Fibroblast of skin of left biceps (primary cell): ENCODE measurements at regions not wholly inside any gene's neighbourhood (a gene's known extent, or its start where the extent isn't known, plus 50 kb on each side); places are given as distances from the start of the nearest gene placed in this dataset.
"Not testable (repeated sequence)": the region's sequence is repeated elsewhere in the genome, so short reads cannot be mapped to it uniquely, and the experiment has no call there.

Experiments
- DNase-seq, 2 experiments: peaks; one replicate each; pipeline ENCODE4 v3.0.0-alpha.2; 2013; ENCODE audit warnings: low read depth in 2 of 2

GRCh38 chr2:109718139-109718538 lies 76.0 kb upstream of the RGPD5 start:
- no peak for DNase-seq

GRCh38 chr2:109719871-109720270 lies 74.2 kb upstream of the RGPD5 start:
- DNase-seq = no peak

GRCh38 chr2:109720380-109721106 lies 73.6 kb upstream of the RGPD5 start:
- DNase-seq = no peak

- no peak for DNase-seq
Observed at GRCh38 chr2:109721135-109721534, 73.0 kb upstream of the RGPD5 start.

- DNase-seq = no peak
Observed at GRCh38 chr2:109721626-109722025, 72.5 kb upstream of the RGPD5 start.

- DNase-seq = no peak
Observed at GRCh38 chr2:109722026-109722425, 72.1 kb upstream of the RGPD5 start.

GRCh38 chr2:109722640-109723039 lies 71.5 kb upstream of the RGPD5 start:
- not testable (repeated sequence) for DNase-seq

GRCh38 chr2:109723153-109723552 lies 71.0 kb upstream of the RGPD5 start:
- not testable (repeated sequence) for DNase-seq

GRCh38 chr2:109724533-109725460 lies 69.3 kb upstream of the RGPD5 start:
- DNase-seq = no peak

GRCh38 chr2:109726379-109727270 lies 67.5 kb upstream of the RGPD5 start:
- no peak for DNase-seq

GRCh38 chr2:109727929-109728447 lies 66.1 kb upstream of the RGPD5 start:
- DNase-seq = no peak

- DNase-seq = not testable (repeated sequence)
Observed at GRCh38 chr2:109733746-109734145, 60.4 kb upstream of the RGPD5 start.

GRCh38 chr2:109736177-109736827 lies 57.8 kb upstream of the RGPD5 start:
- peak; percentile 19 to 28 for DNase-seq
